KOPT-K1 (cell line): ENCODE measurements at regions not wholly inside any gene's neighbourhood (a gene's known extent, or its start where the extent isn't known, plus 50 kb on each side); places are given as distances from the start of the nearest gene placed in this dataset.

Experiments
- H3K27ac ChIP-seq: fragments of 200-600 bp; sonication (generic); 2 replicates; pipeline ENCODE4 v1.5.1; 2016; ENCODE audit warnings: antibody characterized with exemption, mild to moderate bottlenecking, low read depth, low read length; ENCODE audit not compliant: poor library complexity, severe bottlenecking
- H3K36me3 ChIP-seq: fragments of 200-600 bp; sonication (generic); 2 replicates; pipeline ENCODE4 v1.5.1; 2017; ENCODE audit warnings: antibody characterized with exemption, mild to moderate bottlenecking, low read length, moderate library complexity; ENCODE audit not compliant: insufficient read depth
- H3K9me3 ChIP-seq: fragments of 200-600 bp; sonication (generic); 2 replicates; pipeline ENCODE4 v1.5.1; 2017; ENCODE audit warnings: antibody characterized with exemption, low read length, mild to moderate bottlenecking; ENCODE audit not compliant: insufficient read depth, poor library complexity, severe bottlenecking

DNA sequence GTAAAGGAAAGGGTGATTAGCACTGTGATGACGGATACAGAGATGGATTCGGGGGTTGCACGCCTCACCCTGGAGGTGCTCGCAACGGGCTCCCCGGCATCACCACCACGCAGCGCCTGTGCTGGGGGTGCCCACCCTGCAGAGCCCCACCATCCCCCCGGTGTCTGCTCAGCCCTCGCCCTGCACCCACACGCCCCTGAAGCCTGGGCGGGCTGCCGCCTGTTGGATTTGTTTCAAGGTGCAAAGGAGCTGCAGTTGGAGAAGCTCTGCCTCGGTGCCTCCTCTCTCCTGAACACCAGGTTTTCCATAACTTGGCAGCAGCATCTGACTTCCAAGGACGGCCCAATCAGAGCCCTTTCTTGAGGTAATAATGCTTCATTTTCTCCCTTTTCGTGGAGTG lies 106.1 kb upstream of the TMEM132D start:
- Histone ChIP-seq H3K9me3 (no peaks in the 10 kb centered on the region), H3K27ac (no peak overlapping the region), H3K36me3 (no peaks in the 10 kb centered on the region)

DNA sequence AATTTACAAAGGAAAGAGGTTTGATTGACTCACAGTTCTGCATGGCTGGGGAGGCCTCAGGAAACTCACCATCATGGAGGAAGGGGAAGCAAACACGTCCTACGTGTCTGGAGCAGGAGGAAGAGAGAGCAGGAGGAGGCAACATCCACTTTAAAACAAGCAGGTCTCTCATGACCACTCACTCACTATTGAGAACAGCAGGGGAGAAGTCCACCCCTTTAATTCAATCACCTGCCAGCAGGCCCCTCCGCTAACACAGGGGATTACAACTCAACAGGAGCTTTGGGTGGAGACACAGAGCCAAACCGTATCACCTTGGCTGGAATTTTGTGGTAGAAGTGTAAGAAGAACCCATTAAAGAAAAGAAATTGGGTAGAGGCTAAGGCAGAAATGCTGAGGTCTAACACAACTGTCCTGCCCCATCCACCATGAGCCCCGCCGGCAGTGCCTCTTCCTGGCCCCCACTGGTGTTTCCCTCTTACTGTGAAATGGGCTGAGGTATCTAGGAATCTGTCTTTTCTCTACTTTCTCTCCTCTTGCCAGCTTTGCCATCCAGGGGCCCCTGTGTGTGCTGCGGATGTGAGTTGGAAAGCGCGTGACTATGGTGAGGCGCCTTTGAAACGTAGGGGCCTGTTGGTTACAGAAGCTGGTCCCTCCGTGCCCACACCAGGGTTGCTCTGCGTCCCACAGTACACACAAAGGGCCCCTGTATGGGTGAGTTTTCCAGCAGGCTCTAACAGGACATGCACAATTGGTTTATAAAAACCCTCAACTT lies 108.0 kb upstream of the TMEM132D start:
- Histone ChIP-seq H3K9me3 (no peaks in the 10 kb centered on the region), H3K36me3 (no peaks in the 10 kb centered on the region), H3K27ac (no peak overlapping the region)

DNA sequence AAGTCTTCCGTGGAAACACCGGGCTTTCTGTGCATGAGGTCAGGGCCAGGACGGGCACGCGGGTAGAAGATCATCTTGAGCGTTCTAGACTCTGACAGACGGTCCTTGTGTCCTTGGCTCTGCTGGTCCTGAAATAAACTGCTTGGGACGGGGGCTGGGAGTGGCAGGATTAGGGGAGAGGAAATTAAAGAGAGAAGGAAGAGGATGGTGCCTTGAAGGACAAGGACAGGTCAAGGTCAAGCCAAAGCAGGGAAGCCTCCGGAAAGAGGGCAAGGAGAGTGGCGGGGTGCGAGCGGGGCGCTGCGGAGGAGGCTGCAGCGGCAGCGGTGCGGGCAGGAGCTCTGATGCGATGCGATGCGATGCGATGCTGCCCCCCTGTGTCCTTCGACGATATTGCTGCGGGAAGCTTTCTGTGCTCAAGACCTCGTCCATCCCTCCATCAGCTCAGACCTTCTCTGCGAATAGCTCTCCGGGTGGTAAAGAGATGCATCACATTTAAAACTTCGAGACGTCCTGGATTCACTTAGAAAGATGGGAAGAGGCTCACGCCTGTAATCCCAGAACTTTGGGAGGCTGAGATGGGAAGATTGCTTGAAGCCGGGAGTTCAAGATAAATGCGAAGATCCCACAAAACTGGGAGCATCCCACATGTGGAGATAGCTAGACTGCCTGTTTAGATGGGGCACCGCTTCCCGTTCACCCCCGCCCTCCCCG lies 110.1 kb upstream of the TMEM132D start:
- no peaks in the 10 kb centered on the region for H3K36me3 ChIP-seq
- no peak overlapping the region for H3K27ac ChIP-seq
- no peaks in the 10 kb centered on the region for H3K9me3 ChIP-seq

DNA sequence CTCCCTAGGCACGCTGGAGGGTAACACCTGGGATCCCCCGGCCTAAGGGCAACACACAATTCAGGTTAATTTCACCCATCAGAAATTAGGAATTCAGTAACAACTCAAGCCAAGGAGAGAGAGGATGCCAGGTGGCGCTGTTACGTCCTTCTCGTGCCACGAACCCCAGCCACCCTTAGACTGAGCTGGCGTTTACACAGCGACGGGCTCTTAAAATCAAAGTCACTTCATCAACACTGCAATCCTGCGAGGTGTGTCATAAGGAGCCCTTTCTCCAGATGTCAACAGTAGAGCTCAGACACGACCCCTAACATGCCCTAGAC lies 110.6 kb upstream of the TMEM132D start:
- Histone ChIP-seq H3K36me3 (no peaks in the 10 kb centered on the region), H3K9me3 (no peaks in the 10 kb centered on the region), H3K27ac (no peak overlapping the region)

DNA sequence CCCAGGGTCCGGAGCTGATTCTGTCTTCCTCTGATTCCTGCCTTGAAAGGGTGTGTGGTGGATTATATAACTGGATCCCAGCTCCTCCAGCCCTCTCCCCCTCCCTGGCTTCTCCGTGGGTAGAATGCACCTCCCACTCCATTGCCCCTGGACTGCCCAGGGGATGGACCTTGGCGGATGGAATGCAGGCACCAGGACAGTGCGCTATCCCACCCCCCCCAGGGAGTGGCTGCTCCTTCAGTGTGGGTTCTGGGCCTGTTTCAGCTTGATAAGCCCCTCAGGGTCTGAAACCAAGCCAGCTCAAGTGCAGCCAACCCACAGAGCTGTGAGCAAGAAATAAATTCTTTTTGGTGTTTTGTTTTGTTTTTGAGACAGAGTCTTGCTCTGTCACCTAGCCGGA lies 112.4 kb upstream of the TMEM132D start:
- Histone ChIP-seq H3K27ac (no peak overlapping the region), H3K9me3 (no peaks in the 10 kb centered on the region), H3K36me3 (no peaks in the 10 kb centered on the region)

DNA sequence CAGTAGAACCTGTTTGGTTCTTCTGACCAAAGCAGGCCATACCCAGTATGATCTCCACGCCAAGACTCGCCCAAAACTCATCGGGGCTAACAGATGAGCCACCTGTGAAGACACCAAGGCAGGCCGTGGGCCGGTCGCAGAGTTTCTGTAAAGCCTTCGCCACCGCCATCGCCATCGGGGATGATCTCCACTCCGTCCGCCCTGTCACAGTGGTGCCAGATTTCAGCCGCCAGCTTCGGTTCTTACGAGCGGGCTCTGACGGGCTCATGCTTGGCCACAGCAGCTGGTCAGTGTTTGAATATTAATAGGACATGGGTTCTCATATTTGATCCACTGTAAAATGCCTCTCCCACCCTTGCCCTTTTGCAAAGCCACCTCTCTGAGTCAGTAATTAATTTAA lies 113.2 kb upstream of the TMEM132D start:
- Histone ChIP-seq H3K36me3 (no peaks in the 10 kb centered on the region), H3K27ac (no peak overlapping the region), H3K9me3 (no peaks in the 10 kb centered on the region)

DNA sequence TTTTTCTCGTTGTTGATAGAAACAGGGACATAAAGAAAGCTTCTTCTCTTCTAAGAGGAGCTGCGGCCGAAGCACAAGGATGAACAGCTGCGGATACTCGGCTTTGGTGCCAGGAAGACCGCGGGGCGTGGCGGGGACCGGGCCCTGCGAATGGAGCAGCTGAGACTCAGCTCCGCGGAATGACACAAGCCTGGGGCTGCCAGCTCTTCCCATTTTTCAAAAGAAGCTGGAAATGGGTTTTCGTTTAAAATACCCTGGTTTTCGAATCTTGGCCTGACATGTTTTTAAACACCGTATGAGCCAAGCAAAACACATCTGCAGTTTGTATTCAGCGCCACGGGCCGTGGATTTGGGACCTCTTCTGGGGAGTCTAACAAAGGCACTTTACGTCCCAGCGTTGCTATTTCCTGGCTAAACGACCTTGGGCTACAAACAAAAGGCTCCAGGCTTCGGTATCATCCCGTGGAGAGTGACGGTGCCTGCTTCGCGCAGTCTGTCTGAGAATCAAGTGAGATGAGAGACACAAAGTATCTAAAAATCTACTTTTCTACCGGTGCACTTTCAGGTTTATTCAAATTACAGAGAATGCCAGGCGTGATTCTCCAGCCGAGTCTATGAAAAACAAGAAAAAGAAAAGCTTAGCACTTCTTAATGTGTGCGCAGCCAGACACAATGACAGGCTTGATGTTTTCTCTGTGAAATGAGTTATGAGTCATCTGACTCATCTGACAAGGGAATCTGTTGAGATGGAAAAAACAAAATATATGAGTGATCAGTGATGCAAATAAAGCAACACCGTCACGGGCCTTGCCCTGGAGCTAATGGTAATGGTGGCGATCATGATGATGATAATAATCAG lies 114.0 kb upstream of the TMEM132D start:
- H3K9me3 ChIP-seq, result no peaks in the 10 kb centered on the region
- H3K36me3 ChIP-seq, result no peaks in the 10 kb centered on the region
- no peak overlapping the region for H3K27ac ChIP-seq

DNA sequence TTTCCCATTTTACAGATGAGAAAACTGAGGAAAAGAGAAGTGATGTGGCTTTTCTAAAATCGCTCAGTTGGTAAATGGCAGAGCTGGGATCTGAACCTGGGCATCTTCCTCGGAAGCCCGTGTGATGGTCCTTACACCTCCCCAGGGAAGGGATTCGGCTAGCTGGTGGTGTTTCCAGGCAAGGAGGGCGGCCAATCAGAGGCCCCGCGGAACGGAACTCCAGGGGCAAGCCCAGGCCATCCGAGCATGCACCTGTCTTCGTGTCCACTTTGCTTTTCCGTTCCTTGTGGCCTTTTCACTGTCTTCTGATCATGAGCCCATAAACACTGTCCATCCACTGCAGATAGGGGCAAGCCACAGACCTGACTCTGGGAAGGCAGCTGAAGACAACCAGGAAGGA lies 114.8 kb upstream of the TMEM132D start:
- Histone ChIP-seq H3K9me3 (no peaks in the 10 kb centered on the region), H3K27ac (no peak overlapping the region), H3K36me3 (no peaks in the 10 kb centered on the region)

DNA sequence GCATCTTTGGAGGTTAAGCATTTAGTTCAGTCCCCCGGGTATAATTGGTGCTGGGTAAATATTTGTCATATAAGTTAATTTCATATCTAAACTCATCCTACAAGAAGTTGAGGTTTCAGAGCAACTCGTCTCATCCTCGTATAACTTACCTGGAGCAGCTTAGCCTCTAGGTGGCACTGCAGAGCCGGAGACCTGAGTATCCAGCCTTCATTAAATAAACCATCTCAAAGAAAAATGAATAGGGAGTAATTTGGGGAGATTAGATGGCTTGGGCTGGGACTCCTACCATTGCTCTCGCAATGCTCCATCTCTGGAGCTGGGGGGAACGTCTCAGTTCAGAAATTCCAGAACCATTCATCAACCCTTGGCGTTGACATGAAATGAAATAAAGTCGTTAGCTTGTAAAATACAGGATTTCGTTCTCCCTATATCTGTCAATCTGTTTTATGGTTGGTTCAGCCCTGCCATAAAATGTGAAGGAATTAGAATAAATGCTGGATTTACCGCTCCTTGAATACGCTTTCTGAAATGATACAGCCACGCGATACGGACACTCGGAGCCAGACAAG lies 122.9 kb upstream of the TMEM132D start:
- H3K27ac ChIP-seq, result no peak overlapping the region
- no peaks in the 10 kb centered on the region for H3K9me3 ChIP-seq
- no peaks in the 10 kb centered on the region for H3K36me3 ChIP-seq

DNA sequence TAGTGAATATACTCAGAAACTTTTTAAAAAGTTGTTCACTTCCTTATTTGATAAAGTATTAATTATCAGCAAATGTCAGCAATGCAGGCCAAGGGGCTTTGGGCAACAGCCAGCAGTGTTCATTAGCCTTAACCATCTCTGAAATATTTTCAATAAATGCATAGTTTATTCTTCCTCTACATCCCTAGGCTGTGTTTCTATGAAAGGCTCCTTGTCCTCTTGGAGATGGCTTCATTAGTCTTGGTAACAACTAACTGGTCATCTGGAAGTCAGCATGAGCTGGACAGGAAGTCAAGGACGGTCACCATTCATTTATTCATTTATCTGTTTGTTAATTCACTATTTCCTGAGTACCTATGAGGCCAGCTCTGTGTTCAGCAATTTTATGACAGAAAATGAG lies 124.0 kb upstream of the TMEM132D start:
- Histone ChIP-seq H3K9me3 (no peaks in the 10 kb centered on the region), H3K27ac (no peak overlapping the region), H3K36me3 (no peaks in the 10 kb centered on the region)

DNA sequence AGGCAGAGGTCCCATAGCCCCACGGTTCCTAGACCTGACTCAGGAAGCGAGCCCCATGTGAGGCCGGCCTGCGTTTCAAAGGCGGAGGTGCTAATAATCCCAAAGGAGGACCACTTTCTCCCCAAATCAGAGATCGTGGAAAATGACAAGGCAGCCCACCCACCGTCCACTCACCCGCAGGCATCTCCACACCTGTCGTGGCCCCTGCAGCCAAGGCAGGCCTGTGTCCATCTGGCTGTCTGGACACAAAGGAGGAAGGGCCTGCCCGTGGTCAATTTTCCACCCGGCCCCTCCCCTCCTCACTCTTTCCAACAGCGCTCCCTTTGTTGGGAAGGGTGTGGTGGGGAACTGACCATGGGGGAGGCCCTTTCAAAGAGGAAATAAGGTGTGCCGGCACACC lies 125.3 kb upstream of the TMEM132D start:
- no peaks in the 10 kb centered on the region for H3K36me3 ChIP-seq
- H3K9me3 ChIP-seq, result no peaks in the 10 kb centered on the region
- H3K27ac ChIP-seq, result no peak overlapping the region

DNA sequence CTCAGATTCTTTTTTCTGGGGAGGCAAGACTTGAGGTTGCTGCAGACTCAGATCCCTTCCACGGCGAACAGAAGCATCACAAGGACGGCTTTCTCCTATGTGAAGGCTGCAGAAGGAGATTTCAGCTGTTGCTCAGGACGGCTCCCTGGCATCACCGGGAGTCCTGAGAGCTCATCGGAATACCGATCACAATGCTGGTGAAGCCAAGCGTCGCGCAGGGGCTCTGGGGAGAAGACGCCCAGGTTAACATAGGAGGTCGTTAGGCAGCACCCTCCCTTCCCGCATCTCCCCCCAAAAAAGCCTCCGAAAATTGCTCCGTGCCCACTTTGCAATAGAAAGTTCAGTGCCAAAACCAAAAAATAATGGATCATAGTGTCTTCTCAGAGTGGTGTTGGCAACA lies 127.2 kb upstream of the TMEM132D start:
- Histone ChIP-seq H3K36me3 (no peaks in the 10 kb centered on the region), H3K27ac (no peak overlapping the region), H3K9me3 (no peaks in the 10 kb centered on the region)

DNA sequence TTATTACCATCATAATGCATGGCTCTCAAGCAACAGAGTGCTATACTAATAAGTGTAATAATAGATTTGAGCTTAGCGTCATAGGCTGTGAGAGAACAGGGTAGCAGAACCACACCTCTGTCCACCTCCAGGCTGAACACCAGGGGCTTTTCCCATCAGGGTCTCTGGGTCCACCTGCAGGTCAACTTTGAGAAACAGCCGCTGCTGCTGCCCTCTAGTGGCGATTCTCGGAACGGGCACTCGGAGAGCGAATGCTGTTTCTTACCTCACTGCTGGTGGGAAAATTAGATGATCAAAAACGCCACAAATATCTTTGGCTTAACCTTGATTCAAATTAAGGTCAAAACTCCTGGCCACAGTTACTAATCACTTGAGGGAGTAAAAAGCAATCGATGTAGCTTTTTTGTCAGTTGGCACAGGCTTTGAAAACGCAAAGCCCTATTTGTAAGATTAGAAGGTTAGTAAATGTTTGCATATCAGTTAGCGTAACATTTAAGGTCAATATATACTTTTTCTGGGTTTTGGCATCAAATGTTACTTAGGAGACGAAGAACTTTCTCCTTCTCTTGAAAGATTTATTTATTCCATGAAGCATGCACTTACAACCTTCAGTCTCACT lies 127.9 kb upstream of the TMEM132D start:
- Histone ChIP-seq H3K36me3 (no peaks in the 10 kb centered on the region), H3K9me3 (no peaks in the 10 kb centered on the region), H3K27ac (no peak overlapping the region)

DNA sequence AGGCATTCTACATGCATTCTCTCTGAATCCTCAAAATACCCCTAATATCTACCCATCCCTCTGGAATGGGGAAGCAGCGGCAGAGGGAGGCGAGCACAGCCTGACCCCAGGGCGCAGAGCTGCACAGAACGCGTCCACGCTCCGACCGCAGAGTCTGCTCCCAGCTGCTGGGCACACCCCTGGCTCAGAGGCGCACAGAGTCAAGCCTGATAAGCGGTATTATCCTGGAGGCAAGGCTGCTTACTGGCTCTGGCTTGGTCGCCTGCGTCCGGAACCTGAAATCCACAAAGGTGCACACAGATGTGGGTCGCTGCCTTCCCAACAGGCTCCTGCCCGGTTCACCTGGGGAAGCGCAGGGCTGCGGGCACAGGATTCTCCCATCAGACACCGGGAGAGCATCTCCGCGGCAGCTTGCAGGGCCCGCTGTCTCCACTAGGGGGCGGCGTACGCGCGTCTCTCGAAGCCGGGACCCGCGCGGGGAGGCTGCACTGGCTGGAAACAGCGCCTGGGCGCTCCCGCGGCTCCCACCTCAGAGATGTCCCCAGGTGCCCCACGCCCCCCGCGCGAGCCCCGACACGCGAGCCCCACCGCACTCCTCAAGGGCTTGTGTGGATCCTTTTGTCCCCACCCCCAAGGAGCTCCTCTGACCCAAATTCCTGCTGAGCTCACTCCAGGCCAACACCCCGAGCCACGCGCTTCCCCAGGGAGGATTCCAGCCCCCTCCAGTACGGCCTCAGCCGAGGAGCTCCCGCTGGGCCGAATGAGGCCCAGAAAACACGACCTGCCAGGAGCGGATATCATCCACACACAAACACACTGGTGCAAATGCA lies 120.1 kb upstream of the FZD10 start:
- no peak overlapping the region for H3K27ac ChIP-seq
- no peaks in the 10 kb centered on the region for H3K36me3 ChIP-seq
- no peaks in the 10 kb centered on the region for H3K9me3 ChIP-seq
